ENCODE measurements at regions not wholly inside any gene's neighbourhood (a gene's known extent, or its start where the extent isn't known, plus 50 kb on each side); places are given as distances from the start of the nearest gene placed in this dataset.

DNA sequence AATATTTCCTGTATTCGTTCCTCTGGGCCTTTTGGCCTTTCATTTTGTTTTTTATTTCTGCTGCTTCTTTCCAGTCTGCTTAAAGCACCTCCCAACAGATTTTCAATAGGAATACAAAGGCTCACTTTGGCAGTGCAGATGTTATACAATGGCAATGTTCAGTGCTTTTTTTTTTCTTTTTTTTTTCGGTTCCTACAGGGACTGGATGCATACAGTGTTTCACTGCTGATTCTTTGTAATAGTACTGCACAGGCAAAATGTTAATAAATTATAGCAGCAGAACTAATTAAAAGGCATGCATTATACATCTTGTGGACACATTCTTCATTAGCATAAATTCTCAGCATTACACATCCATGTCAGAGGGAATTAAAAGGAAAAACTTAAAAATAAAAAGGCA, 356.6 kb upstream of the C9orf72 start:
- no peaks in the 10 kb centered on the region for H3K4me1 ChIP-seq
- intact Hi-C loops (cut with DNase I) = no loop called here
- no peaks in the 10 kb centered on the region for H3K27me3 ChIP-seq
- no peak overlapping the region for H3K27ac ChIP-seq
- no peak for DNase-seq
- H3K36me3 ChIP-seq = no peaks in the 10 kb centered on the region
- no peak overlapping the region for H3K4me3 ChIP-seq
- no peaks in the 10 kb centered on the region for H3K9me3 ChIP-seq
- H3K9ac ChIP-seq (ENCODE audit: low read depth in 2 of 2, low read length in 2 of 2) = no peak overlapping the region
- TF ChIP-seq, protein P1, sequence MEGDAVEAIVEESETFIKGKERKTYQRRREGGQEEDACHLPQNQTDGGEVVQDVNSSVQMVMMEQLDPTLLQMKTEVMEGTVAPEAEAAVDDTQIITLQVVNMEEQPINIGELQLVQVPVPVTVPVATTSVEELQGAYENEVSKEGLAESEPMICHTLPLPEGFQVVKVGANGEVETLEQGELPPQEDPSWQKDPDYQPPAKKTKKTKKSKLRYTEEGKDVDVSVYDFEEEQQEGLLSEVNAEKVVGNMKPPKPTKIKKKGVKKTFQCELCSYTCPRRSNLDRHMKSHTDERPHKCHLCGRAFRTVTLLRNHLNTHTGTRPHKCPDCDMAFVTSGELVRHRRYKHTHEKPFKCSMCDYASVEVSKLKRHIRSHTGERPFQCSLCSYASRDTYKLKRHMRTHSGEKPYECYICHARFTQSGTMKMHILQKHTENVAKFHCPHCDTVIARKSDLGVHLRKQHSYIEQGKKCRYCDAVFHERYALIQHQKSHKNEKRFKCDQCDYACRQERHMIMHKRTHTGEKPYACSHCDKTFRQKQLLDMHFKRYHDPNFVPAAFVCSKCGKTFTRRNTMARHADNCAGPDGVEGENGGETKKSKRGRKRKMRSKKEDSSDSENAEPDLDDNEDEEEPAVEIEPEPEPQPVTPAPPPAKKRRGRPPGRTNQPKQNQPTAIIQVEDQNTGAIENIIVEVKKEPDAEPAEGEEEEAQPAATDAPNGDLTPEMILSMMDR (IDR thresholded peaks at IDR 0.05) = no peak

DNA sequence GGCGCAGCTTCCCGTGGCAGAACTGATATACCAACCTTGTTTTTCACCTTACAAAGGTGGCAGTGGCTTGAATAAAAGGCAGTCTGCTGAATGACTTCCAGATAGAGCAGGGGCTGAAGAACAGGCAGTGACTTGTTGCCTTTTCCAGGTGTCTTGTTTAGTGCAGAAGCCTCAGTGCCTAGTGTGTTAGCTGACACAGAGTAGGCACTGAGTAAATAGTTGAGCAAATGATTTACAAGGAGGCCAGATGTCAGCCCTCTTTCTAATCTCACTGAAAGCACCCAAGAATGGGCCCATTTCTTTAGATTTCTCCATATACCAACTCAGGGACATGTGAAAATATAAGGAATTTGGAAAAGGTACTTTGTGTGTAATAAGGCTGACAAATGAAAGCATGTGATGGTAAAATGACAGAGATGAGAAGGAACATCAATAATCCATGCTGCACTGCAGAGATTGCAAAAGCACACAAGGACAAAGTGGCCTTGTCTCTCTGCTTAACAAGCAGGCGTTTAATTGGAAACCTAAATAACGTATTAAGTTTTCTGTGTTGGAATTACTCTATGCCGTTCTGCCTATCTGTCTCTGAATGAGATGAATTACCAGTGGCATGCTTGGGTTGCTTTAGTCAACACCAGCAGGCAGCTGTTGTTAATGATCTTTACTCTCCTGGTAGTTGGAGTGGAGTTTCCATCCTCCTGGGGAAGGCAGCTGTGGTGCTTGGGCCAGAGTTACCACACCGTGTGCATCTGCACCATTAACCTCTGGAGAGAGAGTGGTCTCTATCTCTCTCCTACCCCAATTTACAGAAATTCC, 360.1 kb upstream of the C9orf72 start:
- Histone ChIP-seq H3K27me3 (no peaks in the 10 kb centered on the region), H3K9me3 (no peaks in the 10 kb centered on the region), H3K27ac (no peak overlapping the region), H3K36me3 (no peaks in the 10 kb centered on the region), H3K4me1 (no peaks in the 10 kb centered on the region), H3K4me3 (no peak overlapping the region), H3K9ac (ENCODE audit: low read depth in 2 of 2, low read length in 2 of 2) (no peak overlapping the region)
- no peak for DNase-seq
- TF ChIP-seq, protein P1 (IDR thresholded peaks at IDR 0.05) = no peak
- intact Hi-C loops (cut with DNase I) = no loop called here

DNA sequence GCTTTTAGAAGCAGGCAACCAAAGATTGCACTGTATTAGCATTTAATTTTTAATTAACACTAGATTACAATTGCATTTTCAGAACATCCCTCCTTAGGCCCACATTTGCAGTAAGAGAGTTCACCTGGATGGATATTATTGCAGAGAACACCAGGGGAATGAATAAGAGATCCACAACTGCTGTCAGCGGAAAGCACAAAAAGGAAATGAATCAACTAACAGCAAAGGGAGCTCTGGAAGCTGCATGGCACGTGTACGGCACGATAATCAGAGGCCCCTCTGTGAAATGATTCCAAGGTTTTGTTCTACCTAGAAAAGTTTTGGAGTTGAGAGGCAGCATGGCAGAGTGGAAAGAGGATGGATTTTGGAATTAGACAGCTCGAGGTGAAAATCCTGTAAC, 361.2 kb upstream of the C9orf72 start:
- TF ChIP-seq, protein P1 (IDR thresholded peaks at IDR 0.05) = no peak
- intact Hi-C loops (cut with DNase I) = no loop called here
- no peak for DNase-seq
- Histone ChIP-seq H3K9ac (ENCODE audit: low read depth in 2 of 2, low read length in 2 of 2) (no peak overlapping the region), H3K27ac (no peak overlapping the region), H3K4me3 (no peak overlapping the region), H3K4me1 (no peaks in the 10 kb centered on the region), H3K9me3 (no peaks in the 10 kb centered on the region), H3K36me3 (no peaks in the 10 kb centered on the region), H3K27me3 (no peaks in the 10 kb centered on the region)

DNA sequence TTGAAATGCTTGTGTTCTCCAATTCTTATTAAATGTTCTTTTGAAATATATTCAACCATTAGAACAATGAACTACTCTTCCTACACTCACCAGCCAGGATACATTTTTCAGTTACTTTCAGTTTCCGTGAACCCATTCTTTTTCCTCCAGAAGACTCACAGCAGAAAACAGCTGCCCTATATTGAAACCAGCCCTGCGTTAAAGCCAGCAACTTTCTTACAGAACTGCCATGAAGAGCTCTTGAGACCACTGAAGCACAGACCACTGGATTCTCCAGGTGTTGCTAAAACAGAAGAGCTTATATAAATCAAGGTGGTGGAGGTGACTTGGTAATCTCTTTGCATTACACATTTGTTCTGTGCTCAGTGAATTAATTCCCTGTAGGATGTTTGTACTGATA, 365.9 kb upstream of the C9orf72 start:
- Histone ChIP-seq H3K27ac (no peak overlapping the region), H3K36me3 (no peaks in the 10 kb centered on the region), H3K4me1 (no peaks in the 10 kb centered on the region), H3K4me3 (no peak overlapping the region), H3K9ac (ENCODE audit: low read depth in 2 of 2, low read length in 2 of 2) (no peak overlapping the region), H3K9me3 (no peaks in the 10 kb centered on the region), H3K27me3 (no peaks in the 10 kb centered on the region)
- no peak for DNase-seq
- intact Hi-C loops (cut with DNase I) = no loop called here
- TF ChIP-seq, protein P1 (IDR thresholded peaks at IDR 0.05) = no peak

DNA sequence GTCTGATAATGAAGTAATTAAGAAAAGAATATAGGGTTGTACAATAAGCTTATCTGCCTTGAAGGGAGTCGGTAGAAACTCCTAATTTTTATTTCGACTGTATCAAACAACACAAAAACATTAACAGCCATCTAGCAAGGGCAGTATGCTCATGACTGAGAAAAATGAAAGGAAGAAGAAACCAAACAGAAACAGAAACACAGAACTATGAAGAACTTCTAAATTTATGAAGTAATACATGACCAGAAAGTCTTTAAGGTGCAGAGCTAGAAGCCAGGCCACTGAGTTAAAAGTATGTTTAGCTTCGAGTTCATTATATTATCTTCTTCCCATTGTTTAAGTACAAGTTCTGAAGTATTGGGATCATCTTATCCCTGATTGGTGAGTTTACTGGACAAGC, 367.3 kb upstream of the C9orf72 start:
- intact Hi-C loops (cut with DNase I) = no loop called here
- no peaks in the 10 kb centered on the region for H3K27me3 ChIP-seq
- TF ChIP-seq, protein P1 (IDR thresholded peaks at IDR 0.05) = no peak
- no peaks in the 10 kb centered on the region for H3K4me1 ChIP-seq
- H3K36me3 ChIP-seq = no peaks in the 10 kb centered on the region
- no peaks in the 10 kb centered on the region for H3K9me3 ChIP-seq
- no peak overlapping the region for H3K27ac ChIP-seq
- H3K9ac ChIP-seq (ENCODE audit: low read depth in 2 of 2, low read length in 2 of 2) = no peak overlapping the region
- DNase-seq = no peak
- H3K4me3 ChIP-seq = no peak overlapping the region
